ENCODE measurements at regions not wholly inside any gene's neighbourhood (a gene's known extent, or its start where the extent isn't known, plus 50 kb on each side); places are given as distances from the start of the nearest gene placed in this dataset.

DNA sequence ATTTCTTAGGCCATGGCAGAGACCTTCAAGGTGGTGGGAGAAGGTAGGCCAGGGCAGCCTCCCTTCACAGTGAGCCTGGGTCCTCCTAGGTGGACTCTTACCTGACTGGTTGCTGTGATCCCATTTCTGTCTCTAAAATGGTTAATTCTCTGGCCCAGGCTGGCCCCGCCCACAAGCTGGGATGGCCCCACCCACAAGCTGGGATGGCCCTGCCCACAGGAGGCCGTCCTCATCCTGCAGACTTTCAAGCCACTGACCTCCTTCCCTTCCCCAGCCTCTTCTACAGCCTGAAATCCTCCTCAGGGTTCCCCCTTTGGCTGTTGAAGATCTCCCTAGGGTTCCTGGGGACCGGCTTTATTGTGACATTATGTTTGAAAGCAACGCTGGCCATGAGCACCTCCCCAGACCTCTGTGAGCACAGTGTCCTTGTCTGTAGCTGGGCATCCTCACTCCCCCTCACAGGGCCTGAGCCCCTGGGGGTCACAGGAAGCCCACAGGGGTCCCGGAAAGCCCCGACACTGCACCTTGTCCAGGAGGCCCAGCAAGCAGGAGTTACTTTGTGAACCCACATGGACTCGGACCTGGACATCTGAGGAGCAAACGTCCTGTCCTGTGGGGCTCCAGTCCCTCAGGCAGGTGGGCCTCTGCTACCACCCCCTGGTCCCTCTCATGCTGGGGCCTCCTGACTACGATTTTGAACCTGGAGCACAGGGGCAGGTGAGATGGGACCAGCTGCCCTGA is 621.7 kb downstream of the MATN1 start:
- Histone ChIP-seq H3K36me3 (ENCODE audit: insufficient read depth, low read length) (no peaks in the 10 kb centered on the region), H3K27me3 (ENCODE audit: insufficient read depth, low read depth, low read length) (no peaks in the 10 kb centered on the region), H3K4me2 (ENCODE audit: low read length) (no peak overlapping the region), H3K79me2 (replicated peaks; ENCODE audit: insufficient read depth, low read length) (no peaks in the 10 kb centered on the region), H3K4me3 (ENCODE audit: low read length) (no peak overlapping the region), H3K9me3 (ENCODE audit: low read length) (no peaks in the 10 kb centered on the region), H2AFZ (ENCODE audit: low read depth, low read length) (no peak overlapping the region), H3K9ac (ENCODE audit: low read length) (no peak overlapping the region), H4K20me1 (ENCODE audit: insufficient read depth) (no peaks in the 10 kb centered on the region), H3F3A (ENCODE audit: insufficient read depth, low read length, poor library complexity, severe bottlenecking) (no peaks in the 10 kb centered on the region), H3K27ac (ENCODE audit: low read length) (no peak overlapping the region), H3K9me2 (ENCODE audit: insufficient read depth, low read length) (no peaks in the 10 kb centered on the region)
- TF ChIP-seq EZH2 (IDR thresholded peaks at IDR 0.05; ENCODE audit: borderline replicate concordance, insufficient read depth, low read length, poor library complexity, severe bottlenecking) (no peak), SMC3 (conservative IDR thresholded peaks at IDR 0.05; ENCODE audit: poor library complexity) (no peak), EP300 (conservative IDR thresholded peaks at IDR 0.05; ENCODE audit: poor library complexity, severe bottlenecking) (no peak), RAD21 (conservative IDR thresholded peaks at IDR 0.05) (no peak), POLR2AphosphoS5 (IDR thresholded peaks at IDR 0.05) (no peak), TAF1 (IDR thresholded peaks at IDR 0.05; ENCODE audit: low read depth) (no peak), MXI1 (conservative IDR thresholded peaks at IDR 0.05; ENCODE audit: poor library complexity, severe bottlenecking) (no peak)
- TF ChIP-seq, protein P1, sequence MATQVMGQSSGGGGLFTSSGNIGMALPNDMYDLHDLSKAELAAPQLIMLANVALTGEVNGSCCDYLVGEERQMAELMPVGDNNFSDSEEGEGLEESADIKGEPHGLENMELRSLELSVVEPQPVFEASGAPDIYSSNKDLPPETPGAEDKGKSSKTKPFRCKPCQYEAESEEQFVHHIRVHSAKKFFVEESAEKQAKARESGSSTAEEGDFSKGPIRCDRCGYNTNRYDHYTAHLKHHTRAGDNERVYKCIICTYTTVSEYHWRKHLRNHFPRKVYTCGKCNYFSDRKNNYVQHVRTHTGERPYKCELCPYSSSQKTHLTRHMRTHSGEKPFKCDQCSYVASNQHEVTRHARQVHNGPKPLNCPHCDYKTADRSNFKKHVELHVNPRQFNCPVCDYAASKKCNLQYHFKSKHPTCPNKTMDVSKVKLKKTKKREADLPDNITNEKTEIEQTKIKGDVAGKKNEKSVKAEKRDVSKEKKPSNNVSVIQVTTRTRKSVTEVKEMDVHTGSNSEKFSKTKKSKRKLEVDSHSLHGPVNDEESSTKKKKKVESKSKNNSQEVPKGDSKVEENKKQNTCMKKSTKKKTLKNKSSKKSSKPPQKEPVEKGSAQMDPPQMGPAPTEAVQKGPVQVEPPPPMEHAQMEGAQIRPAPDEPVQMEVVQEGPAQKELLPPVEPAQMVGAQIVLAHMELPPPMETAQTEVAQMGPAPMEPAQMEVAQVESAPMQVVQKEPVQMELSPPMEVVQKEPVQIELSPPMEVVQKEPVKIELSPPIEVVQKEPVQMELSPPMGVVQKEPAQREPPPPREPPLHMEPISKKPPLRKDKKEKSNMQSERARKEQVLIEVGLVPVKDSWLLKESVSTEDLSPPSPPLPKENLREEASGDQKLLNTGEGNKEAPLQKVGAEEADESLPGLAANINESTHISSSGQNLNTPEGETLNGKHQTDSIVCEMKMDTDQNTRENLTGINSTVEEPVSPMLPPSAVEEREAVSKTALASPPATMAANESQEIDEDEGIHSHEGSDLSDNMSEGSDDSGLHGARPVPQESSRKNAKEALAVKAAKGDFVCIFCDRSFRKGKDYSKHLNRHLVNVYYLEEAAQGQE (IDR thresholded peaks at IDR 0.05; ENCODE audit: borderline replicate concordance) = no peak
- TF ChIP-seq, protein P2, sequence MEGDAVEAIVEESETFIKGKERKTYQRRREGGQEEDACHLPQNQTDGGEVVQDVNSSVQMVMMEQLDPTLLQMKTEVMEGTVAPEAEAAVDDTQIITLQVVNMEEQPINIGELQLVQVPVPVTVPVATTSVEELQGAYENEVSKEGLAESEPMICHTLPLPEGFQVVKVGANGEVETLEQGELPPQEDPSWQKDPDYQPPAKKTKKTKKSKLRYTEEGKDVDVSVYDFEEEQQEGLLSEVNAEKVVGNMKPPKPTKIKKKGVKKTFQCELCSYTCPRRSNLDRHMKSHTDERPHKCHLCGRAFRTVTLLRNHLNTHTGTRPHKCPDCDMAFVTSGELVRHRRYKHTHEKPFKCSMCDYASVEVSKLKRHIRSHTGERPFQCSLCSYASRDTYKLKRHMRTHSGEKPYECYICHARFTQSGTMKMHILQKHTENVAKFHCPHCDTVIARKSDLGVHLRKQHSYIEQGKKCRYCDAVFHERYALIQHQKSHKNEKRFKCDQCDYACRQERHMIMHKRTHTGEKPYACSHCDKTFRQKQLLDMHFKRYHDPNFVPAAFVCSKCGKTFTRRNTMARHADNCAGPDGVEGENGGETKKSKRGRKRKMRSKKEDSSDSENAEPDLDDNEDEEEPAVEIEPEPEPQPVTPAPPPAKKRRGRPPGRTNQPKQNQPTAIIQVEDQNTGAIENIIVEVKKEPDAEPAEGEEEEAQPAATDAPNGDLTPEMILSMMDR (IDR thresholded peaks at IDR 0.05; ENCODE audit: poor library complexity, severe bottlenecking) = no peak

DNA sequence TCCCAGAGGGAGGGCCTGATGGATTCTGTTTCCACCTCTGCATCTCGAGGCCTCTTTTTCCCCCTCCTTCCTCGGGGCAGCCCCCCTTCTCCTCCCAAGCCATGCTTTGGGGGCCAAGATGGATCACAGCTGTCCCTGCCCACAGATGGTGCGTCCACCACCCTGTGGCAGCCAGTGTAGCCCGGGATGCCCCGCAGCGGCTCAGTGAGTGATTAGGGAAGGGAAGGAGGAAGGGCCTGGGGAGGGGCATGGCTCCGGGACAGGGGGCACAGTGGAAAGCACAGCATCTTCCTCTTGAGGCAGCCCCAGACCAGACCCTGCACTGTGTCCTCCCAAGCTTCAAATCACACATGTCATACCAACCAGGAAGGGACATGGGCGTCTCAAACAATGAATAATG is 622.4 kb downstream of the MATN1 start:
- H3K9me3 ChIP-seq (ENCODE audit: low read length) = no peaks in the 10 kb centered on the region

More for the DNA sequence above, 622.4 kb downstream of the MATN1 start:
- Histone ChIP-seq H3F3A (ENCODE audit: insufficient read depth, low read length, poor library complexity, severe bottlenecking) (no peaks in the 10 kb centered on the region), H3K4me2 (ENCODE audit: low read length) (no peak overlapping the region), H3K9ac (ENCODE audit: low read length) (no peak overlapping the region), H3K27me3 (ENCODE audit: insufficient read depth, low read depth, low read length) (no peaks in the 10 kb centered on the region), H3K36me3 (ENCODE audit: insufficient read depth, low read length) (no peaks in the 10 kb centered on the region), H3K27ac (ENCODE audit: low read length) (no peak overlapping the region), H4K20me1 (ENCODE audit: insufficient read depth) (no peaks in the 10 kb centered on the region), H3K9me2 (ENCODE audit: insufficient read depth, low read length) (no peaks in the 10 kb centered on the region), H2AFZ (ENCODE audit: low read depth, low read length) (no peak overlapping the region), H3K4me3 (ENCODE audit: low read length) (no peak overlapping the region), H3K79me2 (replicated peaks; ENCODE audit: insufficient read depth, low read length) (no peaks in the 10 kb centered on the region)
- TF ChIP-seq MXI1 (conservative IDR thresholded peaks at IDR 0.05; ENCODE audit: poor library complexity, severe bottlenecking) (no peak), POLR2AphosphoS5 (IDR thresholded peaks at IDR 0.05) (no peak), TAF1 (IDR thresholded peaks at IDR 0.05; ENCODE audit: low read depth) (no peak), SMC3 (conservative IDR thresholded peaks at IDR 0.05; ENCODE audit: poor library complexity) (no peak), EP300 (conservative IDR thresholded peaks at IDR 0.05; ENCODE audit: poor library complexity, severe bottlenecking) (no peak), RAD21 (conservative IDR thresholded peaks at IDR 0.05) (no peak), EZH2 (IDR thresholded peaks at IDR 0.05; ENCODE audit: borderline replicate concordance, insufficient read depth, low read length, poor library complexity, severe bottlenecking) (no peak)
- TF ChIP-seq, protein P2 (IDR thresholded peaks at IDR 0.05; ENCODE audit: poor library complexity, severe bottlenecking) = no peak
- TF ChIP-seq, protein P1 (IDR thresholded peaks at IDR 0.05; ENCODE audit: borderline replicate concordance) = no peak

Measured in neural cell (in vitro differentiated cells).